ENCODE measurements at regions not wholly inside any gene's neighbourhood (a gene's known extent, or its start where the extent isn't known, plus 50 kb on each side); places are given as distances from the start of the nearest gene placed in this dataset.
"Not testable (repeated sequence)": the region's sequence is repeated elsewhere in the genome, so short reads cannot be mapped to it uniquely, and the experiment has no call there.

- DNase-seq (ENCODE audit: low spot score) = no peak
Observed at GRCh38 chr18:43819397-43819796, 542.1 kb upstream of the SYT4 start.

- DNase-seq (ENCODE audit: low spot score) = no peak
Observed at GRCh38 chr18:43819873-43820272, 542.6 kb upstream of the SYT4 start.

- DNase-seq (ENCODE audit: low spot score) = no peak
Observed at GRCh38 chr18:43825768-43826167, 548.5 kb upstream of the SYT4 start.

- no peak for DNase-seq (ENCODE audit: low spot score)
Observed at GRCh38 chr18:43826215-43826614, 548.9 kb upstream of the SYT4 start.

GRCh38 chr18:43827311-43827710 is 550.0 kb upstream of the SYT4 start:
- DNase-seq (ENCODE audit: low spot score) = no peak

- no peak for DNase-seq (ENCODE audit: low spot score)
Observed at GRCh38 chr18:43830303-43830702, 553.0 kb upstream of the SYT4 start.

GRCh38 chr18:43830947-43831346 is 553.7 kb upstream of the SYT4 start:
- DNase-seq (ENCODE audit: low spot score) = no peak

GRCh38 chr18:43846299-43846698 is 569.0 kb upstream of the SYT4 start:
- DNase-seq (ENCODE audit: low spot score) = no peak

GRCh38 chr18:43847164-43848091 is 570.1 kb upstream of the SYT4 start:
- no peak for DNase-seq (ENCODE audit: low spot score)

- not testable (repeated sequence) for DNase-seq (ENCODE audit: low spot score)
Observed at GRCh38 chr18:43849831-43850230, 572.5 kb upstream of the SYT4 start.

- DNase-seq (ENCODE audit: low spot score) = no peak
Observed at GRCh38 chr18:43855376-43855775, 578.1 kb upstream of the SYT4 start.

GRCh38 chr18:43863180-43863579 is 585.9 kb upstream of the SYT4 start:
- DNase-seq (ENCODE audit: low spot score) = no peak

- DNase-seq (ENCODE audit: low spot score) = no peak
Observed at GRCh38 chr18:43866696-43867095, 589.4 kb upstream of the SYT4 start.

- DNase-seq (ENCODE audit: low spot score) = no peak
Observed at GRCh38 chr18:43868497-43868995, 591.3 kb upstream of the SYT4 start.

- DNase-seq (ENCODE audit: low spot score) = no peak
Observed at GRCh38 chr18:43869451-43870008, 592.2 kb upstream of the SYT4 start.

- no peak for DNase-seq (ENCODE audit: low spot score)
Observed at GRCh38 chr18:43870626-43871025, 593.3 kb upstream of the SYT4 start.

- no peak for DNase-seq (ENCODE audit: low spot score)
Observed at GRCh38 chr18:43875511-43875910, 598.2 kb upstream of the SYT4 start.

GRCh38 chr18:43876286-43876685 is 599.0 kb upstream of the SYT4 start:
- DNase-seq (ENCODE audit: low spot score) = no peak

- DNase-seq (ENCODE audit: low spot score) = no peak
Observed at GRCh38 chr18:43876748-43877147, 599.5 kb upstream of the SYT4 start.

GRCh38 chr18:43877616-43878321 is 600.5 kb upstream of the SYT4 start:
- no peak for DNase-seq (ENCODE audit: low spot score)

GRCh38 chr18:43879415-43879814 is 602.1 kb upstream of the SYT4 start:
- DNase-seq (ENCODE audit: low spot score) = no peak

GRCh38 chr18:43882358-43883055 is 605.2 kb upstream of the SYT4 start:
- DNase-seq (ENCODE audit: low spot score) = no peak

Measured in activated CD4-positive, alpha-beta T cell treated with anti-CD3 and anti-CD28 coated beads, Interleukin-2, Interleukin-4, amounts not matched to agents 100 ng/mL and 50 ng/mL, durations not matched to agents 16 hours and 8 hours (primary cell).